HG03139 (cell line): ENCODE measurements at regions not wholly inside any gene's neighbourhood (a gene's known extent, or its start where the extent isn't known, plus 50 kb on each side); places are given as distances from the start of the nearest gene placed in this dataset.

ENCODE experiments used
- ATAC-seq: cut with Tn5 transposase; IDR thresholded peaks from one replicate; pipeline ENCODE4 v1.9.1; 2021; ENCODE audit not compliant: unreplicated experiment

DNA sequence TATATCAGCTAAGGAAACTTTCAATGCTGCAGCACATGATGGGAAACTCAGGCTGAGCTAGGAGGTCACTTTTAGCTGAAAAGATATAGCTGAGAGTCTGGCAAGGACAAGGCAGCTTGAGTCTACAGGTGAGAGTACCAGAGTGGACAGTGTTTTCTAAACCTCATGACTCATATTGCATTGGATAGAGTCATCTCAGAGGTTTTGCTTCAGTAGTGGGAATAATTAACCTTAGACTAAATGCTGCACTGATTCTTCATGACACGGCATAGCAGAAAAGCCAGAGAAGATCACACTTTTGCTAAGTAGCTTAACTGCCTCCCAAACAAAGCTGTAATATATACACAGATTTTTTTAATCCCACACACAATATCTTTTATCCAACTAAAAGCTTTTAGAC, 865.0 kb upstream of the CDH2 start:
- ATAC-seq = no peak

DNA sequence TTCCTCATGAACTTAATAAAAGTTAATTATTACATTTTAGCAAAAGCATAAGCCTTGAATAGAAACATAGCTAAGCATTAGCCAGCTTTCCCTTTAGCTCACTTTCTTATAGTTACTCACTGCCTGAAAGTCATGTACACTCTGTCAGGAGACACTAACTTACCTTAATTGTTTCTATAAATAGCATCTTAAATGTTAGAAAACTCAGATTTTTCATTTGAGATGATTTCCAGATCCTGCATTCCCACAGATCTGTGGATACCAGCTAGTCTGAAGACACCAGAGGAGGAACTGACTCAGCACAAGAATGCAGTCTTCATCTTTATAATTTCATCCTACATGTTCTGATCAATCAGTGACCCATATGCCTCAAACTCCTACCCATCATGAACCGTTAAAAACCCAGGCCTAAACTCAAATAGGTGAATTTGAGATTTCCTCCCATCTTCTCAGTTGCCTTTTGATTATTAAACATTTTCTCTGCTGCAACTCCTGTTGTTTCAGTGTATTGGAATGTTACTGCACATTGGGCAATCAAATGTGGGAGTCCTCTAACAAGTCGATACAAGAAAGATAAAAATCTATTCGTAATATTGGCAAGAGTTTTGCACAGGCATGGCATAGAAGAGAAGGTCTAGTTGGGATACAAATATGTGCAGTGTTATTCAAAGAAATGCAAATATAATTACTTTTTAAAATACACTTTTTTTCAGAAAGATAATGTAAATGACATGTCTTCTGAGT, 857.4 kb upstream of the CDH2 start:
- ATAC-seq = no peak

DNA sequence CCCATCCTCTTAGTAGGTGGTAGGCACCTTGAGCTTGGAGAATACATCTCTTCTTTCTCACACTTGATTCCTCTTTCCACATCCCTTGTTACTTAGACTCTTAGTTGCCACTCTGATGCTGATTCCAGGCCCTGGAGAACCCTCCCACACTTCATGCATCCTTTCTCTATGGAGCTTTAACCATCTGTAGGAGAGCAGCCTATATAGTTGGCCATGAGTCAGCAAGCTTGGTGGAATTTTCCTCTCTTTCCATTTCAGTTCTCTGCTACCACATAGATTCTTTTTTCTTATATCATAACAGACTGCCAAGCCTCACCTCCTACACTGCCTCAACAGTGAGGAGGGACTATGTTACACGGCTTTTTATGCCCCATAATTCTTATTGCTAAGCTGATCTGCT, 851.6 kb upstream of the CDH2 start:
- ATAC-seq = no peak

DNA sequence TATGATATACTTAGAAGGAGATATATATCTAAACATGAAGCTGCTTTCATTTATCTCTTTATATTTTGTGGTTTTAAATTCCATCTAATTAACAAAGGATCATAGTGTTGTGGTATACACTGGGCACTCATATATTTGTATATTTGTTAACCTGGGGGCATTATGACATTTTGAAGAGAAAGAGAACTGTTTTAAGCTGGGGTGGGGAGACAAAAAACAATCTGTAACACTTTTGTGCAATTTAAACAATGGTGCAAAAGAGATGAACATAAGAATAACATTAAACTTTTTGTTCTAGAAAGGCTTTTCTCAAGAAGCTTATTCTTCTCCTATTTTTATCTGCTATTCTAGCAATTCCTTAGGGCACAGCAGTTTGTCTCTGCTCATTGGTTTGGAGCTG, 842.0 kb upstream of the CDH2 start:
- ATAC-seq = no peak

DNA sequence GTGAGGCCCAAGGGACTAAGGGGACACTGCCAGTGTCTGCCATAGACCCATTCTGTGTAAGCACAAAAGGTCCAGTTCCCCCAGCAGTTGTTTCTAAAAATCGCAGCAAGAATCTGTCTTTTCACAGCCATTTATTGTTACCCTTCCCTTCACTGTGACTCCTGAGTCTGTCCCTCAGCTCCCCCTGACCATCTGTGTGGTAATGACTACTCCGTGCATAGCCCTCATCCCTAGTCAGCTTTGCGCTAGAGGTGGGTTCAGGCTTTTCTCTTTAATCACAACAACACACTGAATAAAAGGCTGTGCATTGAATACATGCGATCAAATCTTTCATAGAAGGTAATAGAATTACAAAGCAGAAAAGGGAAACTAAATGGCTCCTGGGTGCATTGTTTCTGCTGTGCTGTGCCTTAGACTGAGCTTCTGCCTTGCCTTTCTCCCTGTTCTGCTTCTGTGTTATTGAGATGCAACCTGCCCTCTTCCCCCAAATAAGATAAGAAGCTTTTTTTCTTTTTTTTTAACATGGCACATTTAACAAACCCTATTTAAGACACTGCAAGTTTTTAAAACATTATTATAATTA, 836.0 kb upstream of the CDH2 start:
- ATAC-seq = no peak

DNA sequence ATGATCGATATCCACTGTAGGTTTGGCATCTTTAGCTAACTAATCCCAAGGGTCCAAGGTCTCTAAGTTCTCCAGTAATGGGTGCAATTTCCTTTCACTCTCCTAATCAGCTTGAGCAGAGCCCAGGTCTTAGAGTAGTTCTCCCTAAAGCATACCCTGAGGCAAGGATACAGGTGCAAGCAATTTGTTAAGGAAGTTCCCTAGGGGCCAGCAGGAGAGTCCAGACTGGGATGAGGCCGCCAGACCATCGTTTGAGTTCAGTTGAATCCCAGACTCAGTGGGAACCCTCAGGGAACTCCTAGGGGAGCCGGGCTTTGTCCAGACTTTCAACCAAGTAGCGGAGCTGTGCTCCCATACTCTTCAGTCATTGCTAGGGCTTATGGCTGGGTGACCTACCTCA, 835.4 kb upstream of the CDH2 start:
- ATAC-seq = no peak

DNA sequence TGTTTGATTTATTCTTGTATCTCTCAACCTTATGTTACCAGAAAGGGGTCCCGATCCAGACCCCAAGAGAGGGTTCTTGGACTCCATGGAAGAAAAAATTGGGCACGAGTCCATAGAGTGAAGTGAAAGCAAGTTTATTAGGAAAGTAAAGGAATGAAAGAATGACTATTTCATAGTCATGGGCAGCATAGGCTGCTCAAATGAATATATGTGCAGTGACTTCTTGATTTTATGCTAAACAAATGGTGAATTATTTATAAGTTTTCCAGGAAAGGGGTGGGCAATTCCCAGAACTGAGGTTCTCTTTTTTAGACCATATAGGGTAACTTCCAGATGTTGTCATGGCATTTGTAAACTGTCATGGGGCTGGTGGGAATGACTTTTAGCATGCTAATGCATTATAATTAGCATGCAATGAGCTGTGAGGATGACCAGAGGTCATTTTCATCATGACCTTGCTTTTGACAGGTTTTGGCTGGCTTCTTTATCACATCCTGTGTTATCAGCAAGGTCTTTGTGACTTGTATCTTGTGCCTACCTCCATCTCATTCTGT, 832.4 kb upstream of the CDH2 start:
- ATAC-seq = no peak

DNA sequence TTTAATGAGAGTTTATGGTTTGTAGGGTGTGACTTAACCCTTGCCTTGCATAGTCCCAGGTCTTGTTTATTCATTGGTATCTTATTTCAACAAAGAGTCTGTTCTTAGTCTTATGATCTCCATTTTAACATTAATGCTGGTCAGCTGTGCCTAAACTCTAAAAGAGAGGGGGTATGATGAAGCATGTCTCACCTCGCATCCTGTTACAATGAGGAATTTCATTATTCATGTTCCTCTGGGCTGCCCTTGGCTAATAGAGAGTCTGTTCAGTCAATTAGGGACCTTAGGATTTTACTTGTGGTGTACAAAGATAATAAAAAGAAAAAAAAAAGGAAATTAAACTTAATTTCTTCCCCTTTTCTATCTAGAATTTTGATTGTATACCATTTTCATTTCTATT, 831.9 kb upstream of the CDH2 start:
- no peak for ATAC-seq

DNA sequence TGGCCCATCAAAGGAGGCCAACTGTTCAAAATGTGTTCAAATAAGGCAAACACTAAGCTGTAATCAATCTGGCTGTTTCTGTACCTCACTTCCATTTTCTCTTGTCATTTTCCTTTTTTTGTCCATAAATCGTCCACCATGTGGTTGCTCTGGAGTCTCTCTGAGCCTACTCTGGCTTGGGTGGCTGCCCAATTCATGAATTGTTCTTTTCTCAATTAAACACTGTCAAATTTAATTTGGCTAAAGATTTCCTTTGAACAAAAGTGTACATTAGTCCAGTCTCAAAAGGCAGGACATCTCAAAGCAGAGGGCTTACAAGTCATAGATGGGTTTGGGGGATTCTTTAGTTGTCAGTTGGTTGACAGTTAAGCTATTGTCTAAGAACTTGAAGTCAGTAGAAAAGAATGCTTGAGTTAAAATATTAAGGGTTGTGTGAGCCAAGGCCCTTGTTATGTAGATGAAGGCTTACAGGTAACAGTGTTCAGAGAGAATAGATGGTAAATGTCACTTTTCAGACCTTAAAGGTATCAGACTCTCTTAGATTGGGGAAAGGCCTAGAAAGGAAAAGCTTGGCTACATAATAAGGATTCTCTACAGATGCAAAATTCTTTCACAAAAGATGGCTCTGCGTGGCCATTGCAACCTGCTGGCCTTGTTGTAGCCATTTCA, 831.2 kb upstream of the CDH2 start:
- no peak for ATAC-seq

DNA sequence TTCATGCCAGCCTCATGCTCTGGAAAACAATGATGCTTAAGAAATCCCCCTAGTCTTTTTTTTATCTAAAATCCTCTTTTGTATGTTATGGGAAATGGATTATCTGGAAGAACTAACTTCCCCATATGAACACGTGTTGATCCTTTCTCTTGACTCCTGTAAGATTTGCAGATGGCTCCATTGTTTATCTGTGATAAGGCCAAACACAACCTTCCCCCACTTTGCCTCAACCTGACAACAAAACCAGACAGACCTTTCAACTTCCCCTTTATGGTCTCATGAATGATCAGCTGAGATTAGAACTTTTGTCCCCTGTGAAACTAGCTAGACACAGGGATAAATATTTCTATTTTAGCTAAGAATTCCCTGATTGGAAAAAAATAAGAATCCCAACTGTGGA, 828.0 kb upstream of the CDH2 start:
- ATAC-seq = no peak

DNA sequence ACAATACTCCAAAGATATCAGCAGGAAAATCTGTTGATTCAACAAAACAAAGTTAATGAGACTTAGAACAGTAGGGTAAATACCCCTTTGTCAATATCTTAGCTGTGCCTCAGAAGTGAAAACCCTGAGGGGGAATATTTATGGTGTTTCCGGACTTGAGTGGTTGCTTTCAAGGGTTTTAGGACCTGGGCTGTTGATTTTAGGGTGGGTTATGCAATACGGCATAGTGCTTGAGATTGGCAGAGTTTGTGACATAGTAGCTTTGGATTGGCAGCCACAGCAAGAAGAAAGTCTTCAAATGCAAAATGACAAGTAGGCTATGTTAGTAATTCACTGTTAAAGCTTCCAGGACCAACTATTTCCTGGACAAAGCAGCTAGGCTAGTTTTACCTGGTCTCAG, 826.3 kb upstream of the CDH2 start:
- no peak for ATAC-seq

DNA sequence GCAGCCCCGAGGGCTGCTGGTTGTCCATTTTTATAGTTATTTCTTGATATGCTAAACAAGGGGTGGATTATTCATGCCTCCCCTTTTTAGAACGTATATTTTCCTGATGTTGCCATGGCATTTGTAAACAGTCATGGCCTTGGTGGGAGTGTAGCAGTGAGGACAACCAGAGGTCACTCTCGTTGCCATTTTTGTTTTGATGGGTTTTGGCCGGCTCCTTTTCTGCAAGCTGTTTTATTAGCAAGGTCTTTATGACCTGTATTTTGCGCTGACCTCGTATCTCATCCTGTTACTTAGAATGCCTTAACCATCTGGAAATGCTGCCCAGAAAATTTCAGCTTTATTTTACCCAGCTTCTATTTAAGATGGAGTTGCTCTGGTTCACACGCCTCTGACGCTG, 825.8 kb upstream of the CDH2 start:
- ATAC-seq = no peak

DNA sequence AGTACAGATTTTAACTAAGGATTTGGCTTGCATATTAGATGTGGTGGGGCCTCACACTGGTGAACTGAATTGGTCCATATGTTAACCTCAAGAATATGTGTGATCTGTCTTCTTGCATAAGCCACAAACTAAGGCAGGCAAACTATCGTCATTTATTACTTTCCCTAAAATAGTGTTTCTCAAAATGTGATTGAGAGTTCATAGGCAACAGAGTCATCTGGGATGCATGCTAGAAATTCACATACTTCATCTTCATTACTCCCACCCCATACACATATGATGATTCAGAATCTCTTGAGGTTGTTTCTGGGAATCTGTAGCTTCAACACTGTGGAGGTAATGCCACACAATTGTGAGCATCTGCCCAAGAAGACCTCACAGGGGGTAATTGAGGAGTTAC, 822.8 kb upstream of the CDH2 start:
- ATAC-seq = no peak

DNA sequence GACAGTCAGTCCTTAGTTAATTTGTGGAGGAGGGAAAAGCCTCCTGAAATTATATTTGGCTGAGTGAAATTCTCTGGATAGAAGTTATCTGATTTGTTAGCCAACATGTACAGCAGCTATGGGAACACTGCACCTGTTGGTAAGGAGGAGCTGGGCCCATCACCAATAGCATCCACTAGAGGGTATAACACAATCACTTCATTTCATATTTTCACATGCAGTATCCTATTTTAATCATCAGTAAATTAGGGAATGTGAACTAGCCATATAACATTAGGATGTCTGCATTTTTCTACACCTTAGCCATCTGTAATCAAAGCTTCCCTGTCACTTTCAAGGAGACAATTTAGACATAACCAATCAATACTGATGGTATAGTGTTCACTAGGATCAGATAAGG, 818.4 kb upstream of the CDH2 start:
- ATAC-seq = no peak

DNA sequence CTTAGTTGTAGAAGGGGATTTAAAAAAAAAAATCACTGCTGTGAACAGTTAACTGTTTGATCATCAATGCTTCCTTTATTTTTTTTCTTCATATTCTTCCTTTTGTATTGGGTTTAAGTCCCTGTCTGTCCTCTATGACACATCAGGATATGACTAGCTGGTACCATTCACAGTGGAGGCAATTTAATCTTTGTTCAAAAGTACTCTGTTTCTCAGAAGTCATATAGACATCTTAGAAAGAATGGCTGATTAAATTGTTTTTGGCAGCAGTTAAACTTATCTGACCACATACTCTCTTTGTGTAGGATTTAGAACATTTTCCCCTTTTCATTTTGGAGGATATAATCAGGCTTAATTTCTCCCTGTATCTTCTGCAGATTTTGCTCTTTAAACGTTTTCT, 807.8 kb upstream of the CDH2 start:
- no peak for ATAC-seq

DNA sequence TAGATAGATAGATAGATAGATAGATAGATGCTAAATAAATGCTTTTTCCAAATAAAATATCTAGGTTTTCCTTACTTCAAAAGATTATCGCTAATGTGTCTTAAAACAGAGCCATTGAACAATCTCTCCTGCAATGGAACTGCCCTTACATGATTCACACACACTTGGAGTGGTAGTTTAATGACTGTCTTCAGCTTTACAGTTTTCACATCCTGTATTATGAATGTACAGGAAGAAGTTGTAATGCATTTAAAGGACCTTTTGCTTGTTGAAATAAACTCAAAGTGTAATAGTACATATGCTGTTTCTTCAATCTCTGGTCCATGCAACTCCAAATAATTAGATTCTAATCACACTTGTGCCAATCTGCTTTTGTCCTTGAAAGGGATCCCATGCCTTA, 797.6 kb upstream of the CDH2 start:
- ATAC-seq = no peak

DNA sequence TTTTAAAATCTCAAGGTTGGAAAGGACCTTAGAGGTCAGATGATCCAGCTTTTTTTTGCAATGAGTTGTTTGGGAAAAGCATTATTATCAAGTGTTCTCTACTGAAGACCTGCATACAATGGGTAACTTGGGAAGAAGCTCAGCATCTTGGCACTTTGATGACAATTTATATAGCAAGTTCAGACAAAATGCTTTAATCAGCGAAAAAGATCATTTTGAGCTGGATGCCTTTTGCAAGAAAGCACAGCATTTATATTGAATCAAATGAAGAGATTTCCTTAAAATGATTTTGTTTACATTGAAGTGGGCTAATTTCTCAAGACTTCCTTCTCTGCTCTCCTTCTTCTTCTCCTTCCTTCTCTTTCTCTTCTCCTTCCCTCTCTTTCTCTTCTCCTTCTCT, 796.4 kb upstream of the CDH2 start:
- ATAC-seq = no peak

DNA sequence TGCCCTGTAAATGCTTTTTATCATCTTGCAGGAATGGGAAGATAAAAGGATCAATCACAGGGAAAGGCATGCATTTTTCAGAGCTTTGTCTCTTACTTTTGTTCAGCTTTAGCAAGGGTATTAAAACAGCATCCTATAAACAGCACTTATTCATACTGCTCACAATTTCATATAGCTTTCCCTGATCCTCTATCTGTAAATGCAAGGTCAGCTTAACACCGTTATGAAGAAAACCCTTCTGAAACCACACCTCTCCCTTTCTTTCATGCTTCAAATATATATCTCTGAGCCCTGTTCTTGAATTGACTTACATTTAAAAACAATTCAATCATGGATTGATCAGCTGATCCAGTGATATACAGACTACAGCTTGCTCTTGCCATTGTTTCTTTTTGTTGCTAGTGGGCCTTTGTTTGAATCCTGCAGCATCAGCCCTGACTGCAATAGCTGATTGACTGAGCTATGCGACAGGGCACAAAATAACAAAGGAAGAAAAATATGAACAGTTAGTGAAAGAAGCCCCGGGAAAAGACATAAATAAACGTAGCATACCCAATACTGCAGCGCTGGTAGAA, 795.5 kb upstream of the CDH2 start:
- no peak for ATAC-seq

DNA sequence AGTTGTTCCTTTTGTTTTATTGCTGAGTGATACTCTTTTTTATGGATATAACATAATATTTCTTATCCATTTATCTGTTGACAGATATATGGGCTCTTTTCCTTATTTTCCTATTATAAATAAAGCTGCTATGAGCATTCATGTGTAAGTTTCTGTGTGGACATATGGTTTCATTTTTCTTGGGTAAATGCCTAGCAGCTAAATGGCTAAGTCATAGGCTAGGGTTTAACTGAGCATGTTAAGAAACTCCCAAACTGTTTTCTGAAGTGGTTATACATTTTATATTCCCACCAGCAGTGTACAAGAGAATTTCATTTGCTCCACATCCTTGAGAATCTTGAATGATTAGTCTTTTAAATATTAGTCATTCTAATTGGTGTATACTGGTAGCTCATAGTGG, 786.6 kb upstream of the CDH2 start:
- ATAC-seq = no peak

DNA sequence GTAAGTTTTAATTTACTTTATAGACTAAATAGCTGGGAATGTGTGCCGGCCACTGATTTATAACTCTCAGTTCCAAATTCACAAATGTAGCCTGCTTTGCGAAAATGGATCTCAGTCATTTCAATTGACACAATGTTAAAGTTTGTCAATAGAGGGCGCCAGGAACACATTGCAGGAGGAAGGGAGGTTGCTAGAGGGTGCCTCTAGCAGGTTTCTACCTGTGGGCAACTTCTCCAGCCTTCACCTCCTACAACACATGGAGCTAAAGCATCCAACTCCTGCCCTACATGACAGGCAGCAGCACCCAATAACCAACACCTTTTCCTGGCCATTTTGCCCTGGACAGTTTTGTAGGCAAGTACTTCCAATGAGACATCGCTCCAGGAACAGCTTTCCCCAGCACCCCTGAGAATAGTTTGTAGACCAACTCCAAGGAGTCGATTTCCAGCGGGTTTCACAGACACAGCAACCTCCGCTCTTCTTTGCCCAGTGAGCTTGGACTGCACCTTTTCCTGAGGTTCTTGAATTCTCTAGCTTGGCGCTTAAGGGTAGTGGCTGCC, 784.8 kb upstream of the CDH2 start:
- no peak for ATAC-seq

DNA sequence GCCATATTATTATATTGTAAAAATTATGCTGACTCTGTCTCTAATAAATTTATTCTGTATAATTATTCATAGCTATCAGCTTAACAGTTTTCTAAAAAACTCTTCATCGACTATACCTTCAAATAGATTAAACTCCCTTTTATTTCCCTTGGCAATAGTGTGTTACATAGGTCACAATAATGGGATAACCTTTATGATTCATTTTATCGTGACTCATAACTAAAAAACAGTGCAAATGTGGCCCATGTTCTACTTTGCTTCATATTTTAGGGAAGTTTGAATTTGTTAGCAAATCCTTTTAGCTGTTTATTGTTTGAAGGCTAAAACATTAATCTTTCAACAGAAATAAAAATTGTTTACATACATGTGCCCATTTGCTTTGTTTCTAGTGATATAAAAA, 783.2 kb upstream of the CDH2 start:
- ATAC-seq = no peak

DNA sequence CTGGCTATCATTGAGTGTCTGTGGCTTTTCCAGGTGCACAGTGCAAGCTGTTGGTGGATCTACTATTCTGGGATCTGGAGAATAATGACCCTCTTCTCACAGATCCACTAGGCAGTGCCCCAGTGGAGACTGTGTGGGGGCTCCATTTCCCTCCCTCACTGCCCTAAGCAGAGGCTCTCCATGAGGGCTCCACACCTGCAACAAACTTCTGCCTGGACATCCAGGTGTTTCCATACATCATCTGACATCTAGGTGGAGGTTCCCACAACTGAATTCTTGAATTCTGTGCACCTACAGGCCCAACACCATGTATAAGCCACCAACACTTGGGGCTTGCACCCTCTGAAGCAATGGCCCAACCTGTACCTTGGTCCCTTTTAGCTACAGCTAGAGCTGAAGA, 775.4 kb upstream of the CDH2 start:
- no peak for ATAC-seq
